Breast epithelium (tissue), 3 donors: ENCODE measurements at regions not wholly inside any gene's neighbourhood (a gene's known extent, or its start where the extent isn't known, plus 50 kb on each side); places are given as distances from the start of the nearest gene placed in this dataset.

ENCODE experiments used
- CTCF ChIP-seq, 3 donors: fragments of 450-650 bp; IDR thresholded peaks; one replicate each; pipeline ENCODE4 v1.5.1; 2016 to 2017; ENCODE audit warnings: antibody characterized with exemption in 3 of 3, mild to moderate bottlenecking in 3 of 3, moderate library complexity in 3 of 3
- POLR2A ChIP-seq: fragments of 450-650 bp; IDR thresholded peaks from one replicate; pipeline ENCODE4 v1.6.1; 2016; ENCODE audit warnings: antibody characterized with exemption, mild to moderate bottlenecking, moderate library complexity
- POLR2AphosphoS5 ChIP-seq, 3 donors: sonication (generic); formaldehyde crosslinking; IDR thresholded peaks; one replicate each; pipeline ENCODE4 v1.6.1; 2017; ENCODE audit warnings: antibody characterized with exemption in 3 of 3

GRCh38 chr20:23244916-23245552 lies 105.6 kb upstream of the NXT1 start:
- TF ChIP-seq CTCF (IDR thresholded peaks at IDR 0.05) (no peak), POLR2A (no peak), POLR2AphosphoS5 (IDR thresholded peaks at IDR 0.05) (no peak)
